ENCODE measurements at regions not wholly inside any gene's neighbourhood (a gene's known extent, or its start where the extent isn't known, plus 50 kb on each side); places are given as distances from the start of the nearest gene placed in this dataset.

- TF ChIP-seq POLR2AphosphoS5 (IDR thresholded peaks at IDR 0.05) (no peak), POLR2A (IDR thresholded peaks at IDR 0.05) (no peak)
- TF ChIP-seq, protein P1, sequence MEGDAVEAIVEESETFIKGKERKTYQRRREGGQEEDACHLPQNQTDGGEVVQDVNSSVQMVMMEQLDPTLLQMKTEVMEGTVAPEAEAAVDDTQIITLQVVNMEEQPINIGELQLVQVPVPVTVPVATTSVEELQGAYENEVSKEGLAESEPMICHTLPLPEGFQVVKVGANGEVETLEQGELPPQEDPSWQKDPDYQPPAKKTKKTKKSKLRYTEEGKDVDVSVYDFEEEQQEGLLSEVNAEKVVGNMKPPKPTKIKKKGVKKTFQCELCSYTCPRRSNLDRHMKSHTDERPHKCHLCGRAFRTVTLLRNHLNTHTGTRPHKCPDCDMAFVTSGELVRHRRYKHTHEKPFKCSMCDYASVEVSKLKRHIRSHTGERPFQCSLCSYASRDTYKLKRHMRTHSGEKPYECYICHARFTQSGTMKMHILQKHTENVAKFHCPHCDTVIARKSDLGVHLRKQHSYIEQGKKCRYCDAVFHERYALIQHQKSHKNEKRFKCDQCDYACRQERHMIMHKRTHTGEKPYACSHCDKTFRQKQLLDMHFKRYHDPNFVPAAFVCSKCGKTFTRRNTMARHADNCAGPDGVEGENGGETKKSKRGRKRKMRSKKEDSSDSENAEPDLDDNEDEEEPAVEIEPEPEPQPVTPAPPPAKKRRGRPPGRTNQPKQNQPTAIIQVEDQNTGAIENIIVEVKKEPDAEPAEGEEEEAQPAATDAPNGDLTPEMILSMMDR (IDR thresholded peaks at IDR 0.05 in 8 of 11, conservative IDR thresholded peaks at IDR 0.05 in 3 of 11), result no peak
- WGBS, 5 donors, result 78 to 100% (median 83%) methylated on average over 2 of the region's 2 CpGs
- H3K36me3 ChIP-seq, result no peaks in the 10 kb centered on the region
- no peak overlapping the region for H3K27ac ChIP-seq
- intact Hi-C loops (cut with DNase I; ENCODE audit: low total_unique reads), result no loop called here
- H3K27me3 ChIP-seq (replicated peaks in 1 of 7), result no peaks in the 10 kb centered on the region
- H3K4me3 ChIP-seq, result no peak overlapping the region
- H3K4me1 ChIP-seq, result peaks cover 0 to 4% (median 0%) of the 10 kb centered on the region in 6 donors
- H3K9me3 ChIP-seq, result no peaks in the 10 kb centered on the region
- no peak for DNase-seq
These were observed 97.1 kb downstream of the DUSP10 start for GRCh38 chr1:221644663-221645258.

DNA sequence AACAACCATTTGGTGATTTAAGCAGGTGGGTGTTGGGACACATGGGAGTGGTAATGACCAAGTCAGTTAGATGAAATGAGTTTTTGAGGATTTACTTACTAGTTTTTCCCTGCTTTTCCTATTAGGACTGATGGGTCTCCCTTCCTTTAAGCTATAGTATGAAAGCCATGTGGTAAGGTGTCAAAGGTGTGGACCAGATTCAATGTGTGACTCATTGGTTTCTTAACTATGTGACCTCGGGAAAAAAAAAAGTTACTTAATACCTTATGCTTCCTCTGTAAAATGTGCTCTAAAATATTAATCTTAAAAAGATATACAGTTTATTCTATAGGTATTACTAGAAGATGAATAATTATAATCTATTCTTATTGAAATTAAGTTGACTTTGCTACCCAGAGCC lies 93.7 kb downstream of the DUSP10 start:
- TF ChIP-seq, protein P1 (IDR thresholded peaks at IDR 0.05 in 8 of 11, conservative IDR thresholded peaks at IDR 0.05 in 3 of 11), result no peak
- TF ChIP-seq POLR2AphosphoS5 (IDR thresholded peaks at IDR 0.05), result no peak
- TF ChIP-seq POLR2A (IDR thresholded peaks at IDR 0.05), result no peak
- no peaks in the 10 kb centered on the region for H3K9me3 ChIP-seq
- H3K27me3 ChIP-seq (replicated peaks in 1 of 7), result no peaks in the 10 kb centered on the region
- no peak for DNase-seq
- no peak overlapping the region for H3K27ac ChIP-seq
- 67 to 88% (median 81%) methylated on average over 1 of the region's 1 CpG for WGBS, 5 donors
- intact Hi-C loops (cut with DNase I; ENCODE audit: low total_unique reads), result no loop called here
- H3K4me1 ChIP-seq, result peaks cover 0 to 4% (median 0%) of the 10 kb centered on the region in 6 donors
- H3K4me3 ChIP-seq, result no peak overlapping the region
- H3K36me3 ChIP-seq, result no peaks in the 10 kb centered on the region

Data from spleen (tissue), 11 donors.